Thoracic aorta (tissue), 2 donors: ENCODE measurements at regions not wholly inside any gene's neighbourhood (a gene's known extent, or its start where the extent isn't known, plus 50 kb on each side); places are given as distances from the start of the nearest gene placed in this dataset.

Source experiments
- ATAC-seq: fragments of 150-250 bp; one replicate; pipeline ENCODE4 v1.8.0; 2017; ENCODE audit warnings: low read depth; ENCODE audit not compliant: insufficient number of reproducible peaks, low FRiP score
- DNase-seq: peaks from one replicate; pipeline ENCODE4 v3.0.0-alpha.2; 2020; ENCODE audit warnings: low spot score
- H3K27ac ChIP-seq, 2 donors: fragments of 200-600 bp; sonication (generic); 1 replicate in 1 of 2; 2 replicates in 1 of 2; pipeline ENCODE4 v1.5.1; 2016; ENCODE audit warnings: mild to moderate bottlenecking in 2 of 2, moderate library complexity in 2 of 2
- H3K27me3 ChIP-seq: fragments of 200-600 bp; sonication (generic); replicated peaks from 2 replicates; pipeline ENCODE4 v1.6.0; 2016; ENCODE audit warnings: mild to moderate bottlenecking; ENCODE audit not compliant: insufficient read depth
- H3K36me3 ChIP-seq: fragments of 200-600 bp; sonication (generic); one replicate; pipeline ENCODE4 v1.5.1; 2016
- H3K4me1 ChIP-seq, 2 donors: fragments of 200-600 bp; sonication (generic); 1 replicate in 1 of 2; 2 replicates in 1 of 2; pipeline versions ENCODE4 v1.5.1 to v1.6.0; 2016; ENCODE audit warnings: low read depth in 2 of 2, mild to moderate bottlenecking in 1 of 2; ENCODE audit not compliant: control insufficient read depth in 1 of 2
- H3K4me3 ChIP-seq: fragments of 200-600 bp; sonication (generic); 2 replicates; pipeline ENCODE4 v1.5.1; 2016; ENCODE audit warnings: mild to moderate bottlenecking
- H3K9me3 ChIP-seq: fragments of 200-600 bp; sonication (generic); 2 replicates; pipeline ENCODE4 v1.5.1; 2016
- TF ChIP-seq, protein P1 (sequence below): fragments of 200-600 bp; sonication (generic); IDR thresholded peaks from one replicate; pipeline ENCODE4 v1.5.1; 2019; ENCODE audit warnings: antibody characterized with exemption

DNA sequence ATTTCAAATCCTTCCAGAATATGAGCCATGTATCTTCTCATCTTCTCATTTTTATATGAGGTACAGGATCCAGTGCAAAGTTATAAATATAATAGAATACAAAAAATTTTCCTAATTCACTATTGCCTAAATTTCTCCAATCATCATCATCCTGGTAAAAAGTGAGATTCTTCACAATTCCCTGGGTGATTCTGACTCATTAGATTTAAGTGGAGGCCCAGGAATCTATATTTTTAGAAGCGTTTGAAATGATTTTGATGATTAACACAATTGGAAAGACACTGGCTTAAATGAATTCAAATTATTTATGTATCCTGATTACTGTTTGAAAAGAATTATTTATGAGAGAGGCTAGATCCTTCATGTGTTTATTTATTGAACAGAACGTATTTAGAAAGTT lies 380.3 kb upstream of the PDE3A start:
- Histone ChIP-seq H3K27me3 (no peaks in the 10 kb centered on the region), H3K36me3 (no peaks in the 10 kb centered on the region), H3K4me1 (peaks cover 4 to 51% of the 10 kb centered on the region in 2 donors), H3K4me3 (peak overlapping the region; percentile 29), H3K27ac (peak overlapping the region; percentile 51 to 61), H3K9me3 (no peaks in the 10 kb centered on the region)
- TF ChIP-seq, protein P1, sequence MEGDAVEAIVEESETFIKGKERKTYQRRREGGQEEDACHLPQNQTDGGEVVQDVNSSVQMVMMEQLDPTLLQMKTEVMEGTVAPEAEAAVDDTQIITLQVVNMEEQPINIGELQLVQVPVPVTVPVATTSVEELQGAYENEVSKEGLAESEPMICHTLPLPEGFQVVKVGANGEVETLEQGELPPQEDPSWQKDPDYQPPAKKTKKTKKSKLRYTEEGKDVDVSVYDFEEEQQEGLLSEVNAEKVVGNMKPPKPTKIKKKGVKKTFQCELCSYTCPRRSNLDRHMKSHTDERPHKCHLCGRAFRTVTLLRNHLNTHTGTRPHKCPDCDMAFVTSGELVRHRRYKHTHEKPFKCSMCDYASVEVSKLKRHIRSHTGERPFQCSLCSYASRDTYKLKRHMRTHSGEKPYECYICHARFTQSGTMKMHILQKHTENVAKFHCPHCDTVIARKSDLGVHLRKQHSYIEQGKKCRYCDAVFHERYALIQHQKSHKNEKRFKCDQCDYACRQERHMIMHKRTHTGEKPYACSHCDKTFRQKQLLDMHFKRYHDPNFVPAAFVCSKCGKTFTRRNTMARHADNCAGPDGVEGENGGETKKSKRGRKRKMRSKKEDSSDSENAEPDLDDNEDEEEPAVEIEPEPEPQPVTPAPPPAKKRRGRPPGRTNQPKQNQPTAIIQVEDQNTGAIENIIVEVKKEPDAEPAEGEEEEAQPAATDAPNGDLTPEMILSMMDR = no peak
- DNase-seq (no peak), ATAC-seq (no peak)

- TF ChIP-seq, protein P1 = no peak
- peaks cover 4 to 51% of the 10 kb centered on the region in 2 donors for H3K4me1 ChIP-seq
- peak overlapping the region; percentile 29 for H3K4me3 ChIP-seq
- H3K36me3 ChIP-seq = no peaks in the 10 kb centered on the region
- no peaks in the 10 kb centered on the region for H3K9me3 ChIP-seq
- peak overlapping the region; percentile 51 to 61 for H3K27ac ChIP-seq
- DNase-seq = no peak
- H3K27me3 ChIP-seq = no peaks in the 10 kb centered on the region
- no peak for ATAC-seq
These were observed 379.9 kb upstream of the PDE3A start for GRCh38 chr12:19988459-19988873.

- Histone ChIP-seq H3K36me3 (no peaks in the 10 kb centered on the region), H3K27me3 (no peaks in the 10 kb centered on the region), H3K27ac (peak overlapping the region; percentile 51 to 61), H3K9me3 (no peaks in the 10 kb centered on the region), H3K4me3 (no peak overlapping the region), H3K4me1 (peaks cover 4 to 51% of the 10 kb centered on the region in 2 donors)
- ATAC-seq = no peak
- TF ChIP-seq, protein P1 = no peak
- DNase-seq = no peak
These were observed 379.4 kb upstream of the PDE3A start for GRCh38 chr12:19988948-19989347.

DNA sequence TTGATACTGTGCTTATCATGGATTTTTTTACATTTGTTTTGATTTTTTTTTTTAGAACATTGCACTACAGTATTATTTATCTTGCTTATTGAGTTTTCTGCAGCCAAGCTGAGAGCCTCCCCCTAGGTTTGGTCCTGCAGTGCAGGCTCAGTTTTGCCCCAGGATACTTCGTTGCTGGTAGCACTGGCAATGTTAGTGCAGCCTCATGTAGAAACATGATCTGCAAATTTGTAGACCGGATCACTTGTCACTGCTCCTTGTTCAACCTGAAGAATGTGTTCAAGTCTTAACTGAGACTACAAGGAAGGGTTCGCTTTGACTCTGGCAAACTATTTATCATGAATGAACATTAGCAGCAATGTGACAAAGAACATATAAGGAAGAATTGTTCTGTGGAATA lies 377.2 kb upstream of the PDE3A start:
- TF ChIP-seq, protein P1 = no peak
- Histone ChIP-seq H3K36me3 (no peaks in the 10 kb centered on the region), H3K9me3 (no peaks in the 10 kb centered on the region), H3K4me3 (no peak overlapping the region), H3K27ac (no peak overlapping the region), H3K4me1 (peaks cover 4 to 51% of the 10 kb centered on the region in 2 donors), H3K27me3 (no peaks in the 10 kb centered on the region)
- ATAC-seq = no peak
- no peak for DNase-seq

DNA sequence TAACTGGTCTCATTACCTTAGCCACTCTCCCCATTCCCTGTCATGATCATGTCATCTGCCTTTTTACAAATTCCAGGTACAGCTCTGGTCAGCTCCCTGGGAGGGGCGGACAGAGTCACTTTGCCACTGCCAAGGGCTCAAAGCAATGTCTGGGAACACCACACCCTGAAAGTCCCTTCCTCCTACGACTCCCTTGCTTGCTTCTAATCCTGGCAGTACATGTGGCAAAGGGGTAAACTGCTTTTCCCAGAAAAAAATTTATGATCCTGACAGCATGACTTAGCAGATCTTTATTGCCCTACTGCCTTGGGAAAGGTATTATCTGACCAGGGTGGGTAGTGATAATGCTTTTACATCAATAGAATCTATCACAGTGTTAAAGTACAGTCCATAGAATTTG lies 376.0 kb upstream of the PDE3A start:
- H3K36me3 ChIP-seq = no peaks in the 10 kb centered on the region
- DNase-seq (no peak), ATAC-seq (no peak)
- peaks cover 4 to 48% of the 10 kb centered on the region in 2 donors for H3K4me1 ChIP-seq
- no peaks in the 10 kb centered on the region for H3K9me3 ChIP-seq
- no peak overlapping the region for H3K27ac ChIP-seq
- no peak overlapping the region for H3K4me3 ChIP-seq
- H3K27me3 ChIP-seq = no peaks in the 10 kb centered on the region
- TF ChIP-seq, protein P1 = no peak
